Activated naive CD4-positive, alpha-beta T cell treated with anti-CD3 and anti-CD28 coated beads, Interleukin-2, amount 50 U/mL, for 24 hours (primary cell): ENCODE measurements at regions not wholly inside any gene's neighbourhood (a gene's known extent, or its start where the extent isn't known, plus 50 kb on each side); places are given as distances from the start of the nearest gene placed in this dataset.

ENCODE experiments used
- H3K27ac Mint-ChIP-seq: one replicate; pipeline ENCODE4 v1.8.0; 2021; ENCODE audit warnings: mild to moderate bottlenecking, mixed read lengths
- H3K27me3 Mint-ChIP-seq: one replicate; pipeline ENCODE4 v1.8.0; 2021; ENCODE audit warnings: mixed read lengths
- H3K36me3 Mint-ChIP-seq: one replicate; pipeline ENCODE4 v1.8.0; 2021; ENCODE audit warnings: mixed read lengths
- H3K4me1 Mint-ChIP-seq: one replicate; pipeline ENCODE4 v1.8.0; 2021; ENCODE audit warnings: mixed read lengths
- H3K4me3 Mint-ChIP-seq: one replicate; pipeline ENCODE4 v1.8.0; 2021; ENCODE audit warnings: mild to moderate bottlenecking, mixed read lengths
- H3K9me3 Mint-ChIP-seq: one replicate; pipeline ENCODE4 v1.8.0; 2021; ENCODE audit warnings: mixed read lengths

DNA sequence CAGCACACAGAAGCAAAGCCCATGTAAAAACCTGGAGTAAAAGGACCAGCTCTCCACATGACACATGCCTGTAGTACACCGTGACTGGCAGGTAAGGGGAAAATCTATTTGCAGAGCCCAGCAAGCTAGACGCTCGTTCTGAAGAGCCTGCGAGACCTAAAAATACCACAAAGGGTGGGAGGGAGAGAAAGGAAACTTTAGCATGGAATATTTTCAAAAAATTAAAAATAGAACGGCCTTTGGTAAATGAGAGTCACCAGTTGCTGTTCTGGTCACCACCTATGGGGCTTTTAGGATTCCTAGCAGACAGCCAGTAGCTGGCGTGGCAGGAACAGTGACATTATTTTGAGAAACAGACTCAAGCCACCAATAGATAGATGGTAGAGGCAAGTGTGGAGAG is 115.5 kb downstream of the MID1IP1 start:
- Mint-ChIP-seq H3K9me3 (no peaks in the 10 kb centered on the region), H3K4me1 (no peaks in the 10 kb centered on the region), H3K4me3 (no peak overlapping the region), H3K36me3 (no peaks in the 10 kb centered on the region), H3K27me3 (no peaks in the 10 kb centered on the region), H3K27ac (no peak overlapping the region)

DNA sequence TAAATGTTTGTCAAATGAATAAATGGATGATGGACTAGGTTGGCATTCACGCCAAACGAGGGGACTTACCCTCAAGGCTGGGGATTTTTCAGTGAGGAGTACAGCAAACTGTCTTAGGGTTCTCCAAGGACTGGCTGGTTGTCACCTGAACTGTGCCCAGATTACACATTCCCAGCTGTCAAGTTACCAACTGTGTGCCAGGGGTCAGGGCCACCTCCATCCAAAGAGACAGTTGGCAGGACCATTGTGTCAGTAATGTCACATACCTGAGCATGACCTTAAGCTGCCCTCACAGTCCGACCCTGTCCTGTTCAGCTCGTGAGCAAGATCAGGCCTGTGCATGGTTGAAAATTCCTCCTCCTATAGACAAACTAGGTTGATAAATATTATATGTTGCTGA is 116.7 kb downstream of the MID1IP1 start:
- Mint-ChIP-seq H3K36me3 (no peaks in the 10 kb centered on the region), H3K27ac (no peak overlapping the region), H3K27me3 (no peaks in the 10 kb centered on the region), H3K4me3 (no peak overlapping the region), H3K4me1 (no peaks in the 10 kb centered on the region), H3K9me3 (no peaks in the 10 kb centered on the region)

DNA sequence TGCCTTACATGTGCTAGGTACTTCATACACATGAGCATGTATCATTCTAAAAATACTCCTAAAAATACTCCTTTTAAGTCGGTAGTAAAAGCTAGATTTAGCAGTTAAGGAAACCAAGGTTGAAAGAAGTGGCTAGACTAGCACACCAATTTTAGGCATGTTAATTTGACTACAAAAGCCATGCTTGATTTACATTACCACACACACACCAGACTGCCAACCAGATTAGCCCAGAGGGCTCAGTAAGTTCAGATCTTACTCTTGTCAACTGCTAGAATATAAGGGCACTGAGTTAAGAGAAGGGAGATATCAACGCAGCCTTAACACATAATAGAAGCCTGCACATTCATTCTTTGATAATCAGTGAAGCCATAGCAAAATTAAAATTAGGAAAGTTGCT is 117.9 kb downstream of the MID1IP1 start:
- no peaks in the 10 kb centered on the region for H3K4me1 Mint-ChIP-seq
- H3K9me3 Mint-ChIP-seq: no peaks in the 10 kb centered on the region
- no peaks in the 10 kb centered on the region for H3K27me3 Mint-ChIP-seq
- no peak overlapping the region for H3K27ac Mint-ChIP-seq
- H3K36me3 Mint-ChIP-seq: no peaks in the 10 kb centered on the region
- no peak overlapping the region for H3K4me3 Mint-ChIP-seq

GRCh38 chrX:38919853-38920528 is 118.7 kb downstream of the MID1IP1 start:
- Mint-ChIP-seq H3K36me3 (no peaks in the 10 kb centered on the region), H3K27ac (no peak overlapping the region), H3K9me3 (no peaks in the 10 kb centered on the region), H3K4me3 (no peak overlapping the region), H3K27me3 (no peaks in the 10 kb centered on the region), H3K4me1 (no peaks in the 10 kb centered on the region)

DNA sequence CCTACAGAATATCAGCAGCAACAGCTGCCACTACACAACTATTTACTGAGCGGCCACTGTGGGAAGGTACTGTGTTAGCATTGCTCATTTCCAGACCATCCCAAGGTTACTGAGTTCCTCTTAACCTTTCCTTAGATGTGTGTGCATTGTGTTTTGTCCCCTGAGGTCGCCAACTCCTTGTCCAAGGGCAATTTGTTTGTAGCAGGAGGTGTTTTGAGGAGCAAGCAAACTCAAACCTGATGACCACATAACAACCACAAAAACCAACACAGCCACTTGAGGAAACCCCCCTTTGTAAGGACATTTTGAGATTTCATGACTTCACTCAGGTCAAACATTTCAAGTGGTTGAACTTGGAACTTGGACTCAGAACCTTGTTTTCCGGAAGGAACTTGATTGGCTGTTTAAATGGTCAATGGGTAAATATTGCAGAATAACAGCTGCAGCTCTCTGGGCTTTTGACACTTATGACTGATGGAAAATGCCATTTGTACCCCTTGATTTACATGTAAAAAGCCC is 122.3 kb downstream of the MID1IP1 start:
- H3K27me3 Mint-ChIP-seq: no peaks in the 10 kb centered on the region
- H3K36me3 Mint-ChIP-seq: no peaks in the 10 kb centered on the region

DNA sequence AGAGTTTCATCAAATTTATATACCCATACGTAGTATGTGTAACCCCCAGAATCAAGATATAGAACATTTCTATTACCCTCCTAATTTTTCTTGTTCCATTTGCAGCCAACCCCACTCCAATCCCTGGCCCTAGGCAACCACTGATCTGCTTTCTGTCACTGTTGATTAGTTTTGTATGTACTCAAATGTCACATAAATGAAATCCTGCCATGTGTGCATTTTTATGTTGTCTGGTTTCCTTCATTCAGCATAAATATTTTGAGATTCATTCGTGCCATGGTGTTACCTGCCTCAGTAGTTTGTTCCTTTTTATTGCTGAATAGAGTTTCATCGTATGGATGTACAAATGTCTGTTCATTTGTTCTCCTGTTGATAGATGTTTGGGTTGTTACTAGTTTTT is 126.3 kb downstream of the MID1IP1 start:
- H3K4me3 Mint-ChIP-seq: no peak overlapping the region
- H3K4me1 Mint-ChIP-seq: no peaks in the 10 kb centered on the region
- no peaks in the 10 kb centered on the region for H3K27me3 Mint-ChIP-seq
- no peaks in the 10 kb centered on the region for H3K9me3 Mint-ChIP-seq
- no peaks in the 10 kb centered on the region for H3K36me3 Mint-ChIP-seq
- no peak overlapping the region for H3K27ac Mint-ChIP-seq

More for the DNA sequence above, 122.3 kb downstream of the MID1IP1 start:
- Mint-ChIP-seq H3K27ac (no peak overlapping the region), H3K4me1 (no peaks in the 10 kb centered on the region), H3K9me3 (no peaks in the 10 kb centered on the region), H3K4me3 (no peak overlapping the region)

GRCh38 chrX:38929966-38930421 is 128.7 kb downstream of the MID1IP1 start:
- no peak overlapping the region for H3K27ac Mint-ChIP-seq
- no peaks in the 10 kb centered on the region for H3K27me3 Mint-ChIP-seq
- H3K36me3 Mint-ChIP-seq: no peaks in the 10 kb centered on the region
- no peak overlapping the region for H3K4me3 Mint-ChIP-seq
- no peaks in the 10 kb centered on the region for H3K9me3 Mint-ChIP-seq
- H3K4me1 Mint-ChIP-seq: no peaks in the 10 kb centered on the region

DNA sequence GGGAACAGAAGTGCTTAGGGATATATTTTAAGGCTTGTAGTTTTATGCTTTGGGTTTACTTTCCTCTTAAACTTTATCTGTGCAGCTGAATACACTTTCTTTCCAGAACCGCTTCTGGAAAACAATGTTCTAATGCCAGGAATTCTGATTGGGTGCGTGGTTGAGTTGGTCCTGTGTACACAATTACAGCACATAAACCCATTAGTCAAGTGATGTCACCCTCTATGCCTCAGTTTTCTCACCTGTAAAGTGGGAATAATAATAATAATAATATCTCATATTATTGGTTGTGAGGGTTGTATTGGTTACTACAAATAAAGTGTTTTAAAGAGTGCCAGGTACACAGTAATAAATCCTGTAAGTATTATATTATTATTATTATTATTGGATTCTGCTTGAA is 129.2 kb downstream of the MID1IP1 start:
- Mint-ChIP-seq H3K27ac (no peak overlapping the region), H3K36me3 (no peaks in the 10 kb centered on the region), H3K9me3 (no peaks in the 10 kb centered on the region), H3K4me3 (no peak overlapping the region), H3K27me3 (no peaks in the 10 kb centered on the region), H3K4me1 (no peaks in the 10 kb centered on the region)

- Mint-ChIP-seq H3K27ac (no peak overlapping the region), H3K4me3 (no peak overlapping the region), H3K27me3 (no peaks in the 10 kb centered on the region), H3K4me1 (no peaks in the 10 kb centered on the region), H3K36me3 (no peaks in the 10 kb centered on the region), H3K9me3 (no peaks in the 10 kb centered on the region)
These were observed 134.3 kb downstream of the MID1IP1 start for GRCh38 chrX:38935561-38935960.

DNA sequence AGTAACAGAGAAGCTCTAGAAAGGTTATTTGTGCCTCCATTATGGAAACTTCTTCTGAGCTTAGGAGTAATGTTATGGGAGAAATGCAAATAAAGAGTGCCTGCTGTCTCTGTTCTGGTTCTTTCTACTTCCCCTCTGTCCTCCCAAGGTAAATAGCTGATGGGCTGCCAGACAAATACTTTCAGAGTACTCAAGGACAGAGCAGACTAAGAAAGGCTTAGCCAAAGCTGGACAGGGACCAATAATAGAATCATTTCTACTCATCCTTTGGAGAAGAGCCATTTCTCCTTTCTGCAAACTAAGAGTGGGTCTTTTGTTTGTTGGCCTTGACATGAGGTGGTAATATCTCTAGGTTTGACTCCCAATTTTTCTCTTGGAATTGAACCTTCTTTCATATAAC is 136.1 kb downstream of the MID1IP1 start:
- H3K36me3 Mint-ChIP-seq: no peaks in the 10 kb centered on the region
- no peaks in the 10 kb centered on the region for H3K9me3 Mint-ChIP-seq
- H3K4me3 Mint-ChIP-seq: no peak overlapping the region
- H3K27ac Mint-ChIP-seq: no peak overlapping the region
- H3K27me3 Mint-ChIP-seq: no peaks in the 10 kb centered on the region
- H3K4me1 Mint-ChIP-seq: no peaks in the 10 kb centered on the region

DNA sequence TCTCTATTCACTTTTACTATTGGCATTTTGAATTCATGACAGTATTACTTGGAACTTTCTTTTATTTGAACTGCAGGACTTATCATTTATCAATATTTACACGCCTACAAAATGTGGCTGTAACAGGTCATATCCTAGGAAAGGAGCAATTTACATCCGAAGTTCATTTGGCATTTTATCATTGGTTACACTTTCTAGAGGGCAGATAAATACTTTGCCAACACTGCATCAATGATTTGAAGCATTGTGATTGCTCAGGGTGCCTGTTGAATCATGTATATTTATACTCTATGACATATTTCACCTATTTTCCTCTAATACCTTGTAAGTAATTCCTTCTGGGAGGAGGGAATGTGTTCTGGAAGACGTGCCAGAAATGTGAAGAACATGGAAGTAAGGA is 136.7 kb downstream of the MID1IP1 start:
- H3K27ac Mint-ChIP-seq: no peak overlapping the region
- no peaks in the 10 kb centered on the region for H3K9me3 Mint-ChIP-seq
- no peaks in the 10 kb centered on the region for H3K27me3 Mint-ChIP-seq
- no peaks in the 10 kb centered on the region for H3K4me1 Mint-ChIP-seq
- no peak overlapping the region for H3K4me3 Mint-ChIP-seq
- no peaks in the 10 kb centered on the region for H3K36me3 Mint-ChIP-seq

DNA sequence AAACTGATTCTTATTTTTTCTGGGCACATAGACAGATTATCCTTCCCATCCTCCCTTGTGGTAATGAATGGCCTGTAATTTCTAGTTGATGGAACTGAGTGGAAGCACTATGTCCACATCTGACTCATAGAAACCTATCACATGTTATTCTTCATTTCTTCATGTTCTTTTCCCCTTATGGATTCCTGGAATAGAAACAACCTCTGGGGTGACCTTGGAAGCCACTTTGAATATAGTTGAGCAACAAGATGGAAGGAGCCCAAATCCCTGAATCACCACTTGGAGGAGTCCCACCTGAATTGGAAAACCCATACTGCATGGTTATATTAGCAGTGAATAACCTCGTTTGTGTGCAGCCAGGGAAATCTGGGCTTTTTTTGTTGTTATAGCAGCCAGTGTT is 137.8 kb downstream of the MID1IP1 start:
- no peak overlapping the region for H3K27ac Mint-ChIP-seq
- no peaks in the 10 kb centered on the region for H3K27me3 Mint-ChIP-seq
- no peaks in the 10 kb centered on the region for H3K9me3 Mint-ChIP-seq
- H3K4me1 Mint-ChIP-seq: no peaks in the 10 kb centered on the region
- H3K4me3 Mint-ChIP-seq: no peak overlapping the region
- no peaks in the 10 kb centered on the region for H3K36me3 Mint-ChIP-seq

- Mint-ChIP-seq H3K4me1 (no peaks in the 10 kb centered on the region), H3K27ac (no peak overlapping the region), H3K9me3 (no peaks in the 10 kb centered on the region), H3K4me3 (no peak overlapping the region), H3K27me3 (no peaks in the 10 kb centered on the region), H3K36me3 (no peaks in the 10 kb centered on the region)
These were observed 139.3 kb downstream of the MID1IP1 start for GRCh38 chrX:38940547-38940946.

GRCh38 chrX:38941675-38942074 is 140.4 kb downstream of the MID1IP1 start:
- Mint-ChIP-seq H3K9me3 (no peaks in the 10 kb centered on the region), H3K27ac (no peak overlapping the region), H3K27me3 (no peaks in the 10 kb centered on the region), H3K36me3 (no peaks in the 10 kb centered on the region), H3K4me3 (no peak overlapping the region), H3K4me1 (no peaks in the 10 kb centered on the region)

DNA sequence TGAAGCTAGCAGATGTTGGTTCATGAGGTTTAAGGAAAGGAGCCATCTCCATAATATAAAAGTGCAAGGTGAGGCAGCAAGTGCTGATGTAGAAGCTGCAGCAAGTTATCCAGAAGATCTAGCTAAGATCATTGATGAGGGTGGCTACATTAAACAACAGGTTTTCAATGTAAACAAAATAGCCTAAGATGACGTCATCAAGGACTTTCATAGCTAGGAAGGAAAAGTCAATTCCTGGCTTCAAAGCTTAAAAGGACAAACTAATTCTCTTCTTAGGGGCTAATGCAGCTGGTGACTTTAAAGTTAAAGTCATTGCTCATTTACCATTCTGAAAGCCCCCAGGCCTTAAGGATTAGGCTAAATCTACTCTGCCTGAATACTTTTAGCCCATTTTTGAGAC is 141.9 kb downstream of the MID1IP1 start:
- Mint-ChIP-seq H3K36me3 (no peaks in the 10 kb centered on the region), H3K4me1 (no peaks in the 10 kb centered on the region), H3K27ac (no peak overlapping the region), H3K4me3 (no peak overlapping the region), H3K9me3 (no peaks in the 10 kb centered on the region), H3K27me3 (no peaks in the 10 kb centered on the region)

DNA sequence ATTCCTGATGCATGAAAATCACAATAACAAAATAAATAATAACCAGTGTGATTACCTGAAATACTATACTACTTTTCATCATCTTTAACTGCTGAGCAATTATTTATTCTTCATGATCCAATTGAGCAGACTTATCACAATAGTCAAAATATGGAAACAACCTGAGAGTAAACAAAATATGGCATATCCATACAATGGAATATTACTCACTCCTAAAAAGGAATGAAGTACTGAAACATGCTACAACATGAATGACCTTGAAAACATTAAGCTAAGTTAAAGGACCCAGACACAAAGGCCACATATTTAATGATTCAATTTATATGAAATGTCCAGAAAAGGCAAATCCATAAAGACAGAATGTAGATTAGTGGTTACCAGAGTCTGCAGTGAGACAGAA is 146.8 kb downstream of the MID1IP1 start:
- Mint-ChIP-seq H3K4me3 (no peak overlapping the region), H3K9me3 (no peaks in the 10 kb centered on the region), H3K4me1 (no peaks in the 10 kb centered on the region), H3K36me3 (no peaks in the 10 kb centered on the region), H3K27ac (no peak overlapping the region), H3K27me3 (no peaks in the 10 kb centered on the region)

GRCh38 chrX:38954520-38954919 is 153.3 kb downstream of the MID1IP1 start:
- Mint-ChIP-seq H3K4me3 (no peak overlapping the region), H3K36me3 (no peaks in the 10 kb centered on the region), H3K4me1 (no peaks in the 10 kb centered on the region), H3K27ac (no peak overlapping the region), H3K27me3 (no peaks in the 10 kb centered on the region), H3K9me3 (no peaks in the 10 kb centered on the region)
